H1 (cell line): ENCODE measurements at regions not wholly inside any gene's neighbourhood (a gene's known extent, or its start where the extent isn't known, plus 50 kb on each side); places are given as distances from the start of the nearest gene placed in this dataset.

Experiments used
- ATF2 ChIP-seq: IDR thresholded peaks from 2 replicates; pipeline ENCODE4 v1.6.1; 2012; ENCODE audit warnings: low read length, inconsistent platforms
- BCL11A ChIP-seq, 2 experiments: IDR thresholded peaks; one replicate each; pipeline ENCODE4 v1.6.1; 2011; ENCODE audit warnings: low read depth in 2 of 2, low read length in 2 of 2, mild to moderate bottlenecking in 2 of 2
- CHD2 ChIP-seq: IDR thresholded peaks from 2 replicates; pipeline ENCODE4 v1.6.1; 2012; ENCODE audit warnings: low read length, improper control_type of control experiment
- EZH2 ChIP-seq: fragments of 200-600 bp; sonication (generic); IDR thresholded peaks from 2 replicates; pipeline ENCODE4 v1.7.1; 2012; ENCODE audit warnings: low read depth, mild to moderate bottlenecking, moderate library complexity, low read length, inconsistent platforms; ENCODE audit not compliant: severe bottlenecking
- HDAC2 ChIP-seq, 2 experiments: fragments of 300-600 bp in 1 of 2; sonication (generic) in 1 of 2; IDR thresholded peaks; 2 replicates each; pipeline ENCODE4 v1.6.1; 2011 to 2012; ENCODE audit warnings: low read depth in 2 of 2, low read length in 2 of 2, mild to moderate bottlenecking in 2 of 2, moderate library complexity in 2 of 2, borderline replicate concordance in 1 of 2, inconsistent platforms in 1 of 2
- MAFK ChIP-seq: IDR thresholded peaks from 2 replicates; pipeline ENCODE4 v1.6.1; 2012; ENCODE audit warnings: low read depth, mild to moderate bottlenecking, improper control_type of control experiment, low read length

GRCh38 chr2:228681979-228682378 lies 500.5 kb upstream of the SPHKAP start (continued):
- TF ChIP-seq ATF2 (no peak), CHD2 (no peak), EZH2 (no peak), HDAC2 (IDR thresholded peaks at IDR 0.05; ENCODE audit: borderline replicate concordance in 1 of 2, low read depth in 2 of 2, low read length in 2 of 2) (no peak), MAFK (no peak), BCL11A (IDR thresholded peaks at IDR 0.05; ENCODE audit: low read depth in 2 of 2, low read length in 2 of 2) (no peak)
